ENCODE measurements at regions not wholly inside any gene's neighbourhood (a gene's known extent, or its start where the extent isn't known, plus 50 kb on each side); places are given as distances from the start of the nearest gene placed in this dataset.

DNA sequence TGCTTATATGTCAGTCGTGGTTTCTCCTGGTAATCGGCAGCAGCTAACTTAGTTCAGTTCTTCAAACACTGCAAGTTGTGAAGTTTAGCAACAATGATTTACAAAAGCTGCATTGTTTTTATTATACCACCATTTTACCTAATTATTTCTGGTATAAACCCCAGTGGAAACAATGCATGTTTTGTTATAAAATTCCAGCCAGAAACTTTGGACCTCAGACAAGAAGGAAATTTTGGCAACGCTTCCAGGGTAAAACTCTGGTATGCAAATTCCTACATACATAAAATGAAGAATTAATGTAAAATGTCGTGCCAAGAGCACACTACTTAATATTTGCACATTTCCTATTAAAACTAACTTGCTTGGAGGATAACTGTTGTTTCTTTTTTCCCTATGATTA is 277.4 kb upstream of the LYZL1 start:
- TF ChIP-seq, protein P1, sequence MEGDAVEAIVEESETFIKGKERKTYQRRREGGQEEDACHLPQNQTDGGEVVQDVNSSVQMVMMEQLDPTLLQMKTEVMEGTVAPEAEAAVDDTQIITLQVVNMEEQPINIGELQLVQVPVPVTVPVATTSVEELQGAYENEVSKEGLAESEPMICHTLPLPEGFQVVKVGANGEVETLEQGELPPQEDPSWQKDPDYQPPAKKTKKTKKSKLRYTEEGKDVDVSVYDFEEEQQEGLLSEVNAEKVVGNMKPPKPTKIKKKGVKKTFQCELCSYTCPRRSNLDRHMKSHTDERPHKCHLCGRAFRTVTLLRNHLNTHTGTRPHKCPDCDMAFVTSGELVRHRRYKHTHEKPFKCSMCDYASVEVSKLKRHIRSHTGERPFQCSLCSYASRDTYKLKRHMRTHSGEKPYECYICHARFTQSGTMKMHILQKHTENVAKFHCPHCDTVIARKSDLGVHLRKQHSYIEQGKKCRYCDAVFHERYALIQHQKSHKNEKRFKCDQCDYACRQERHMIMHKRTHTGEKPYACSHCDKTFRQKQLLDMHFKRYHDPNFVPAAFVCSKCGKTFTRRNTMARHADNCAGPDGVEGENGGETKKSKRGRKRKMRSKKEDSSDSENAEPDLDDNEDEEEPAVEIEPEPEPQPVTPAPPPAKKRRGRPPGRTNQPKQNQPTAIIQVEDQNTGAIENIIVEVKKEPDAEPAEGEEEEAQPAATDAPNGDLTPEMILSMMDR (IDR thresholded peaks at IDR 0.05): no peak
- no peak for TF ChIP-seq EZH2 (IDR thresholded peaks at IDR 0.05)

Measured in neural progenitor cell (in vitro differentiated cells).